ENCODE measurements at regions not wholly inside any gene's neighbourhood (a gene's known extent, or its start where the extent isn't known, plus 50 kb on each side); places are given as distances from the start of the nearest gene placed in this dataset.

GRCh38 chr20:12764851-12765250 lies 243.9 kb upstream of the SPTLC3 start:
- TF ChIP-seq CTCF (IDR thresholded peaks at IDR 0.05; ENCODE audit: poor library complexity) (no peak), EZH2 (IDR thresholded peaks at IDR 0.05; ENCODE audit: borderline replicate concordance) (no peak), EZH2phosphoT487 (IDR thresholded peaks at IDR 0.05; ENCODE audit: low read depth, severe bottlenecking, unreplicated experiment) (no peak)

Data from hepatocyte (in vitro differentiated cells).